HEK293T (cell line): ENCODE measurements at regions not wholly inside any gene's neighbourhood (a gene's known extent, or its start where the extent isn't known, plus 50 kb on each side); places are given as distances from the start of the nearest gene placed in this dataset.

Experiments
- ARNT ChIP-seq: fragments of 450-650 bp; IDR thresholded peaks from 2 replicates; pipeline ENCODE4 v1.6.1; 2017; ENCODE audit warnings: mild to moderate bottlenecking
- ELF4 ChIP-seq: fragments of 450-650 bp; IDR thresholded peaks from 2 replicates; pipeline ENCODE4 v1.6.1; 2017; ENCODE audit warnings: antibody characterized with exemption
- FOXK2 ChIP-seq: fragments of 450-650 bp; IDR thresholded peaks from 2 replicates; pipeline ENCODE4 v1.6.1; 2016; ENCODE audit warnings: mild to moderate bottlenecking
- HDGF ChIP-seq: fragments of 450-650 bp; IDR thresholded peaks from 2 replicates; pipeline ENCODE4 v1.6.1; 2017; ENCODE audit warnings: antibody characterized with exemption, borderline replicate concordance
- L3MBTL2 ChIP-seq: fragments of 450-650 bp; conservative IDR thresholded peaks from 2 replicates; pipeline ENCODE4 v1.6.1; 2016; ENCODE audit warnings: mild to moderate bottlenecking
- LEF1 ChIP-seq: fragments of 450-650 bp; IDR thresholded peaks from 2 replicates; pipeline ENCODE4 v1.6.1; 2017; ENCODE audit warnings: mild to moderate bottlenecking, borderline replicate concordance
- SP1 ChIP-seq: fragments of 450-650 bp; IDR thresholded peaks from 2 replicates; pipeline ENCODE4 v1.6.1; 2017
- TARDBP ChIP-seq: fragments of 450-650 bp; IDR thresholded peaks from 2 replicates; pipeline ENCODE4 v1.6.1; 2016

DNA sequence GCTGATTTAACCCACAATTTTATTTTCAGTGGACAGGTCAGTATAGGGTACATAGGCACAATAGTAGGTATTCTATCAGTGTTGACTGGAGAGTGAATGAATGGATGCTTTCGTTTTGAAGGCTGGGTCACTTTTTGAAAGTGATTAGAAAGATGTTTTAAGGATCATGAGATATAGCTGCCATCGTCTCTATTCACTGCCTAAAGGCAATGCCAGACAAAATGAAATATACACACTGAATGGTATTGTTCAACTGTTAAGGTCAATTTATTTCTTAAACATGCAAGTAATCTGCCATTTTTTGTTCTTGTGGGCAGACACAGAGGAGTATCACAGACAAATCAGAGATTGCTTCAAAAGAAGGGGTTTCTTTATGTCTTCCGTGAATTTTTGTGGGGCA, 395.3 kb downstream of the VGLL3 start:
- TF ChIP-seq SP1 (no peak), ELF4 (no peak), FOXK2 (no peak), HDGF (no peak), ARNT (no peak), TARDBP (no peak), L3MBTL2 (no peak), LEF1 (no peak)
